Sigmoid colon (tissue), 4 donors: ENCODE measurements at regions not wholly inside any gene's neighbourhood (a gene's known extent, or its start where the extent isn't known, plus 50 kb on each side); places are given as distances from the start of the nearest gene placed in this dataset.

ENCODE experiments used
- EP300 ChIP-seq, 4 donors: sonication (generic); formaldehyde crosslinking; IDR thresholded peaks; one replicate each; pipeline ENCODE4 v1.6.1; 2017; ENCODE audit warnings: antibody characterized with exemption in 4 of 4
- POLR2A ChIP-seq, 2 donors: fragments of 450-650 bp; IDR thresholded peaks; one replicate each; pipeline ENCODE4 v1.6.1; 2016; ENCODE audit warnings: antibody characterized with exemption in 2 of 2, mild to moderate bottlenecking in 2 of 2, moderate library complexity in 2 of 2
- TF ChIP-seq, protein P1 (sequence below), 4 experiments: fragments of 450-650 bp in 3 of 4; fragments of 200-600 bp in 1 of 4; IDR thresholded peaks; one replicate each; pipeline ENCODE4 v1.5.1; 2016 to 2019; ENCODE audit warnings: antibody characterized with exemption in 4 of 4, mild to moderate bottlenecking in 3 of 4, moderate library complexity in 2 of 4

GRCh38 chr2:4090668-4091630 is 387.6 kb downstream of the DCDC2C start:
- TF ChIP-seq, protein P1, sequence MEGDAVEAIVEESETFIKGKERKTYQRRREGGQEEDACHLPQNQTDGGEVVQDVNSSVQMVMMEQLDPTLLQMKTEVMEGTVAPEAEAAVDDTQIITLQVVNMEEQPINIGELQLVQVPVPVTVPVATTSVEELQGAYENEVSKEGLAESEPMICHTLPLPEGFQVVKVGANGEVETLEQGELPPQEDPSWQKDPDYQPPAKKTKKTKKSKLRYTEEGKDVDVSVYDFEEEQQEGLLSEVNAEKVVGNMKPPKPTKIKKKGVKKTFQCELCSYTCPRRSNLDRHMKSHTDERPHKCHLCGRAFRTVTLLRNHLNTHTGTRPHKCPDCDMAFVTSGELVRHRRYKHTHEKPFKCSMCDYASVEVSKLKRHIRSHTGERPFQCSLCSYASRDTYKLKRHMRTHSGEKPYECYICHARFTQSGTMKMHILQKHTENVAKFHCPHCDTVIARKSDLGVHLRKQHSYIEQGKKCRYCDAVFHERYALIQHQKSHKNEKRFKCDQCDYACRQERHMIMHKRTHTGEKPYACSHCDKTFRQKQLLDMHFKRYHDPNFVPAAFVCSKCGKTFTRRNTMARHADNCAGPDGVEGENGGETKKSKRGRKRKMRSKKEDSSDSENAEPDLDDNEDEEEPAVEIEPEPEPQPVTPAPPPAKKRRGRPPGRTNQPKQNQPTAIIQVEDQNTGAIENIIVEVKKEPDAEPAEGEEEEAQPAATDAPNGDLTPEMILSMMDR (IDR thresholded peaks at IDR 0.05), result no peak
- TF ChIP-seq POLR2A (IDR thresholded peaks at IDR 0.05) (no peak), EP300 (IDR thresholded peaks at IDR 0.05) (no peak)
